OCI-LY7 (cell line): ENCODE measurements at regions not wholly inside any gene's neighbourhood (a gene's known extent, or its start where the extent isn't known, plus 50 kb on each side); places are given as distances from the start of the nearest gene placed in this dataset.

Experiments
- BruUV-seq: library from RNA; stranded (reverse); fragments of 400-500 nt; replicated peaks from 2 replicates; lab custom pipeline; 2021; lab: Mats Ljungman, UMichigan
- CTCF ChIA-PET: fragments of 300-600 bp; sonication (Branson Sonifier 250); formaldehyde crosslinking; loops from one replicate; lab custom pipeline; 2022; ENCODE audit warnings: antibody characterized with exemption; ENCODE audit not compliant: unreplicated experiment; lab: Charles Lee
- POLR2A ChIA-PET: fragments of 300-600 bp; sonication (Branson Sonifier 250); formaldehyde crosslinking; loops from one replicate; lab custom pipeline; 2022; ENCODE audit warnings: antibody characterized with exemption; lab: Charles Lee
- DNase-seq: peaks from one replicate; pipeline ENCODE4 v3.0.0-alpha.2; 2015; ENCODE audit warnings: low spot score
- H2AFZ ChIP-seq: fragments of 200-600 bp; sonication (generic), shearing (Covaris generic); 2 replicates; pipeline ENCODE4 v1.6.1; 2014; ENCODE audit warnings: mild to moderate bottlenecking, antibody characterized with exemption, low read length, moderate library complexity
- H3K27ac ChIP-seq: fragments of 200-600 bp; sonication (generic); 2 replicates; pipeline ENCODE4 v1.5.1; 2014; ENCODE audit warnings: mixed run types, low read depth, mild to moderate bottlenecking, moderate library complexity, low read length, inconsistent platforms; ENCODE audit not compliant: poor library complexity, severe bottlenecking
- H3K36me3 ChIP-seq: fragments of 200-600 bp; sonication (generic); 2 replicates; pipeline ENCODE4 v1.6.1; 2014; ENCODE audit warnings: mild to moderate bottlenecking, antibody characterized with exemption, low read length, moderate library complexity, mixed read lengths; ENCODE audit not compliant: insufficient read depth
- H3K4me1 ChIP-seq: fragments of 200-600 bp; sonication (generic); 2 replicates; pipeline ENCODE4 v1.5.1; 2014; ENCODE audit warnings: mild to moderate bottlenecking, low read length; ENCODE audit not compliant: insufficient read depth, poor library complexity, severe bottlenecking
- H3K4me2 ChIP-seq: fragments of 200-600 bp; sonication (generic); 2 replicates; pipeline ENCODE4 v1.6.1; 2014; ENCODE audit warnings: mild to moderate bottlenecking, low read length
- H3K4me3 ChIP-seq: fragments of 200-600 bp; sonication (generic); 2 replicates; pipeline ENCODE4 v1.5.1; 2014; ENCODE audit warnings: mild to moderate bottlenecking, low read depth, low read length; ENCODE audit not compliant: poor library complexity, severe bottlenecking
- H3K79me2 ChIP-seq: fragments of 200-600 bp; sonication (generic); 2 replicates; pipeline ENCODE4 v1.6.1; 2016; ENCODE audit warnings: low read depth, mild to moderate bottlenecking, low read length, moderate library complexity, mixed read lengths; ENCODE audit not compliant: insufficient read depth
- H3K9me2 ChIP-seq: fragments of 200-600 bp; sonication (generic); 2 replicates; pipeline ENCODE4 v1.6.1; 2016; ENCODE audit warnings: mild to moderate bottlenecking, low read length, mixed read lengths; ENCODE audit not compliant: insufficient read depth
- H3K9me3 ChIP-seq: fragments of 200-600 bp; sonication (generic); 2 replicates; pipeline ENCODE4 v1.6.1; 2014; ENCODE audit warnings: mild to moderate bottlenecking, mixed run types, low read length, mixed read lengths
- H4K20me1 ChIP-seq: fragments of 200-600 bp; sonication (generic); 2 replicates; pipeline ENCODE4 v1.6.1; 2014; ENCODE audit warnings: mild to moderate bottlenecking, antibody characterized with exemption, low read length, moderate library complexity, mixed read lengths; ENCODE audit not compliant: insufficient read depth
- CTCF ChIP-seq: fragments of 200-600 bp; sonication (generic); conservative IDR thresholded peaks from 2 replicates; pipeline ENCODE4 v1.5.1; 2014; ENCODE audit warnings: mild to moderate bottlenecking, antibody characterized with exemption, low read length, moderate library complexity, mixed read lengths
- EZH2phosphoT487 ChIP-seq: fragments of 200-600 bp; sonication (generic); IDR thresholded peaks from 2 replicates; pipeline ENCODE4 v1.6.1; 2018; ENCODE audit warnings: low read depth, borderline replicate concordance, mild to moderate bottlenecking, mixed run types, antibody characterized with exemption, low read length, moderate library complexity, mixed read lengths
- intact Hi-C: fragments of 100-400 bp; cut with micrococcal nuclease; formaldehyde crosslinking; loops from one replicate; pipeline ENCODE4 v1.10.0; 2022; ENCODE audit not compliant: unreplicated experiment

- Histone ChIP-seq H3K9me3 (peaks cover 25% of the 10 kb centered on the region; the same call in 1 of the 2 replicates), H4K20me1 (no peaks in the 10 kb centered on the region), H3K79me2 (no peaks in the 10 kb centered on the region), H3K9me2 (no peaks in the 10 kb centered on the region), H3K27ac (peak overlapping the region; percentile 43), H3K36me3 (peaks cover 4% of the 10 kb centered on the region; the same call in 1 of the 2 replicates), H3K4me1 (peaks cover 55% of the 10 kb centered on the region), H3K4me3 (no peak overlapping the region), H3K4me2 (no peak overlapping the region), H2AFZ (peak overlapping the region; percentile 88)
- ChIA-PET CTCF (interaction anchor here (0.5 to 1.2 kb wide), 8 partner anchors 14 to 1381 kb away, joined by 3 to 5 read pairs (median 3); no protein-coding TSS in a partner anchor), POLR2A (interaction anchor here (0.7 to 1.2 kb wide), 4 partner anchors 9 to 203 kb away, joined by 3 to 4 read pairs (median 3); no protein-coding TSS in a partner anchor)
- intact Hi-C loops: loop anchor here (5.0 to 10.0 kb wide), 2 partner anchors 198 to 506 kb away; partner anchors contain the start of gene HSPA8
- no peak for DNase-seq
- TF ChIP-seq CTCF: no peak
- TF ChIP-seq EZH2phosphoT487: no peak
- no TSS peak for BruUV-seq
Observed at GRCh38 chr11:123260511-123261211, 65.6 kb upstream of the CLMP start.

- ChIA-PET CTCF (interaction anchor here (0.5 to 2.2 kb wide), 2 partner anchors 12 to 317 kb away, joined by 3 to 7 read pairs; no protein-coding TSS in a partner anchor), POLR2A (no interaction called here)
- no peaks in the 10 kb centered on the region for H3K9me2 ChIP-seq
- no peak overlapping the region for H3K4me2 ChIP-seq
- peaks cover 4% of the 10 kb centered on the region; the same call in 1 of the 2 replicates for H3K36me3 ChIP-seq
- H3K9me3 ChIP-seq: peaks cover 25% of the 10 kb centered on the region; the same call in 1 of the 2 replicates
- no peak overlapping the region for H3K27ac ChIP-seq
- H2AFZ ChIP-seq: no peak overlapping the region
- intact Hi-C loops: no loop called here
- no peaks in the 10 kb centered on the region for H4K20me1 ChIP-seq
- DNase-seq: peak; percentile 16
- peaks cover 37% of the 10 kb centered on the region for H3K4me1 ChIP-seq
- H3K79me2 ChIP-seq: no peaks in the 10 kb centered on the region
- no peak for TF ChIP-seq EZH2phosphoT487
- TF ChIP-seq CTCF: no peak
- no TSS peak for BruUV-seq
- no peak overlapping the region for H3K4me3 ChIP-seq
Observed at GRCh38 chr11:123258877-123259276, 63.8 kb upstream of the CLMP start.
